ENCODE measurements at regions not wholly inside any gene's neighbourhood (a gene's known extent, or its start where the extent isn't known, plus 50 kb on each side); places are given as distances from the start of the nearest gene placed in this dataset.

DNA sequence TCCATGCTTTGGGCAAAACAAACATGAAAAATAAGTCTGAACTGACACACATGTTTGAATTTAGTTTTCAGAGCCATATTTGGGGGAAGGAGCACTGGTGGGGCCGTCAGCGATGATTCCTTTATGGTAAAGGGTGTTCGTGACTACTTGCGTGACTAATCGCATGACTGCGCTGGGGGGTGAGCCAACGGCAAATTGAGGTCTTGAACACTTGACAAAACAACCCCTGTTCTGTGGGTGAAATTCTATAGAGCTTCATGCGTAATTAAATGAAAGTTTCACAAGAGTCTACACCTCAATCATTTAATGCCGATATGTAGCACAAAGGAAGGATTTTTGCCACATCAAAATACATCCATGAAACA lies 127.5 kb upstream of the CYP1B1 start:
- Histone ChIP-seq H3K4me1 (ENCODE audit: control insufficient read depth in 1 of 2, insufficient read depth in 2 of 2, low read length in 2 of 2) (peaks cover 0 to 5% of the 10 kb centered on the region in 2 donors), H3K27me3 (ENCODE audit: low read depth, low read length) (no peaks in the 10 kb centered on the region), H3K4me3 (ENCODE audit: low read depth in 1 of 2, low read length in 2 of 2) (no peak overlapping the region), H3K36me3 (ENCODE audit: control insufficient read depth in 1 of 2, insufficient read depth in 2 of 2, low read length in 2 of 2) (no peaks in the 10 kb centered on the region), H3K9me3 (ENCODE audit: control insufficient read depth in 1 of 2, low read length in 2 of 2) (no peaks in the 10 kb centered on the region), H3K27ac (ENCODE audit: low read length) (no peak overlapping the region)

DNA sequence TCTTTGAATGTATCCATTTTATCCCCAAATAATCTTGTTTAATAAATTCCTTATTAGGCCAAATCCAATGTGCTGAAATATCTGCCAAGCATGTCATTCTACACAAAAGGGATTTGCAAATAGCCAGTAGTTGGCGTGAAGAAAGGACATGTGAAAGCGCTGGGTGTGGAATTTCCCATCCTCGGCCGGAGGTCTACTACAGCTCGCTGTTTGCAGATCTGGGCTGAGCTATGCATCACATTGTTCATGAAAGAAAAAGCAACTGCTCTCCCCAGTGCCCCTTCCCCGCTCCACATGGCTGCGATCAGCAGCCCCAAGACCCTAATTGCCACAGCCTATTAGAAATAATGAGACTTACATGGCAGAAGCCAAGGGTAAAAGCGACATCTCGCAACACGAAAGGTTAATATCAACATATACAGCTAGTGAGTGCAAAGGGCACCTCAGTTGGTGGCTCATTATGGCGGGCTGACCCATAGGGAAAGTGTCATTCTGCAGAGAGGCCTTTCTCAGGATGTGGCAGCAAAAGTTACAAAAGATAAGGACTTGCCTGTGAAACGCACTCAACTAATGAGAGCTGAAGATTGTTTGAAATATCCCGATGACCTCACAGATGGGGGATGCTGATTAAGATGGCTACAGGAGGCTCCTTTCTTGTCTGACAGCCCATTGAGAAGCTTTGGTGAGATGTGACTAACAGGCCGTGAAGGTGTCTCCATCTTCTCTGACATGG lies 126.9 kb upstream of the CYP1B1 start:
- Histone ChIP-seq H3K4me1 (ENCODE audit: control insufficient read depth in 1 of 2, insufficient read depth in 2 of 2, low read length in 2 of 2) (peaks cover 0 to 5% of the 10 kb centered on the region in 2 donors), H3K36me3 (ENCODE audit: control insufficient read depth in 1 of 2, insufficient read depth in 2 of 2, low read length in 2 of 2) (no peaks in the 10 kb centered on the region), H3K27me3 (ENCODE audit: low read depth, low read length) (no peaks in the 10 kb centered on the region), H3K27ac (ENCODE audit: low read length) (no peak overlapping the region), H3K4me3 (ENCODE audit: low read depth in 1 of 2, low read length in 2 of 2) (no peak overlapping the region), H3K9me3 (ENCODE audit: control insufficient read depth in 1 of 2, low read length in 2 of 2) (no peaks in the 10 kb centered on the region)

DNA sequence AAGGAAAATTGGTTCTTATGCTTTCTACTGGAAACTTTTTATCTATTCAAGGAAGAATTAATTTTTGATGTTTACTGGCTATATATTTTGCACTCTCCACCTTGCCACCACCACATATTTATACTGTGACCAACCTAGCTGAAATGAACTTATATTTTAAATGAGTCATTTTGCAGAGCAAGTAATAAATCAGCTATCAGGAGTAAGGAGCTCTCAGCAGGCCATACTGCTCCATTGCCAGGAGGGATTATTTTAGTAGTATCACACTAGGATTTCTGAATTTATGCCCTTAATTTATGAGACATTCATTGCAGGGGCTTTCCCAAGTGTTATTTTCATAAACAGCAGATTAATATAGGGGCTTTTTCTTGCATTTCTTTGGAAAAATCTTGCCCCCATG lies 125.8 kb upstream of the CYP1B1 start:
- Histone ChIP-seq H3K36me3 (ENCODE audit: control insufficient read depth in 1 of 2, insufficient read depth in 2 of 2, low read length in 2 of 2) (no peaks in the 10 kb centered on the region), H3K27ac (ENCODE audit: low read length) (no peak overlapping the region)

DNA sequence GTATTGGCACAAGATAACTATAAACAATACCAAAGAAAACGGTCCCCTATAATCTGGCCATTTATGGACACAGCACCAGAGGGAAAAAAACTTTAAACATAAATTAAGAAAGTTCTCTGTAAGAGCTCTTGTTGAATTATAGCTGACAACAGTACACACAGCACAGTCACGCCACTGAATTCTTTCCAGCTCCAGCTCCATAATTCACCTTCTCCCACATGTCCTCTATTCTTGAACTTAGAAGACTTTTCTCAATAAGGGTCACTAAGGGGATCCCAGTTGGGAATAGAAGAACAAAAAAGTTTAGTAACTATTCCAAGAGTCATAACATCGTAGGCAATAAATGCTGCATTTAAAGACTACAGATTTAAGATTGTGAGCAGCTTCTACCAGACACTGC lies 124.6 kb upstream of the CYP1B1 start:
- no peak overlapping the region for H3K27ac ChIP-seq (ENCODE audit: low read length)

More for the DNA sequence above, 125.8 kb upstream of the CYP1B1 start:
- Histone ChIP-seq H3K9me3 (ENCODE audit: control insufficient read depth in 1 of 2, low read length in 2 of 2) (no peaks in the 10 kb centered on the region), H3K4me3 (ENCODE audit: low read depth in 1 of 2, low read length in 2 of 2) (no peak overlapping the region), H3K27me3 (ENCODE audit: low read depth, low read length) (no peaks in the 10 kb centered on the region), H3K4me1 (ENCODE audit: control insufficient read depth in 1 of 2, insufficient read depth in 2 of 2, low read length in 2 of 2) (peaks cover 0 to 5% of the 10 kb centered on the region in 2 donors)

DNA sequence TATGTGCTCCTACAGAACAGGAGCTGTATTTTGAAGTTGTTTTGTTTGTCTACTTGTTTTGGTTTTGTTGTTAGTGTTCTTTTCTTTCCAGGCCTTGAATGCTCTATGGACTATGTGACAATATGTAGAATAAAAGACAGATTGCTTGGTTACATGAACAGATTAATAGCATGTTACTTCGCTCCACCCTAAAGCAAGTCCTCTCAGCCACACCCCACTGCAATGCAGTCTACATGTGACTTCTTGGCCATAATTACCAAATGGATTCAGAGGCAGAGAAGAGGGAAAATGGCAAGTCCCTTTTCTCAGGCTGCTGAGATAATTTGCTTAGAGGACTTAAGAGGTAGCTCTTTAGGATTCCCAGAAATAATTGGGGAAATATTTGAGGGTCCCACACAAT lies 123.2 kb upstream of the CYP1B1 start:
- no peak overlapping the region for H3K27ac ChIP-seq (ENCODE audit: low read length)

More for the DNA sequence above, 124.6 kb upstream of the CYP1B1 start:
- no peaks in the 10 kb centered on the region for H3K27me3 ChIP-seq (ENCODE audit: low read depth, low read length)
- peaks cover 0 to 5% of the 10 kb centered on the region in 2 donors for H3K4me1 ChIP-seq (ENCODE audit: control insufficient read depth in 1 of 2, insufficient read depth in 2 of 2, low read length in 2 of 2)
- H3K4me3 ChIP-seq (ENCODE audit: low read depth in 1 of 2, low read length in 2 of 2), result no peak overlapping the region
- H3K9me3 ChIP-seq (ENCODE audit: control insufficient read depth in 1 of 2, low read length in 2 of 2), result no peaks in the 10 kb centered on the region
- H3K36me3 ChIP-seq (ENCODE audit: control insufficient read depth in 1 of 2, insufficient read depth in 2 of 2, low read length in 2 of 2), result no peaks in the 10 kb centered on the region

DNA sequence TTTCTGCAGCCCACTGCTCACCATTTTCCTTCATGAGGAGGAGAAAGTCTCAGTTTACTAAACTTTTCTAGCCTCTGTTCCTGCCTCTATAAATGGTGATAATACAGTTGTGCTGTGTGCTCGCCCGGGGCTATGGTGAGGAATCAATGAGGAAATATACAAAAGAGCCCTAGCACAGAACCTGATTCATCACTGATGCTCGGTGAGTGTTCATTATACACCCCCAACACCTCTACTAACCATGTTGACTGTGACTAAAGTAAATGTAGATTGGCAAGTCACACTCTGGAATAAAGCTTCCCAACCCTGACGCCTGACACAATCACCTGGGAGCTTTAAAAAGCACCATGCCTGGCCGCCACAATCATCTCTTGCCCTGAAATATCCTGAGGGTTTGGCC lies 118.8 kb upstream of the CYP1B1 start:
- Histone ChIP-seq H3K4me3 (ENCODE audit: low read depth in 1 of 2, low read length in 2 of 2) (no peak overlapping the region), H3K36me3 (ENCODE audit: control insufficient read depth in 1 of 2, insufficient read depth in 2 of 2, low read length in 2 of 2) (no peaks in the 10 kb centered on the region), H3K4me1 (ENCODE audit: control insufficient read depth in 1 of 2, insufficient read depth in 2 of 2, low read length in 2 of 2) (no peaks in the 10 kb centered on the region), H3K27ac (ENCODE audit: low read length) (no peak overlapping the region), H3K27me3 (ENCODE audit: low read depth, low read length) (no peaks in the 10 kb centered on the region), H3K9me3 (ENCODE audit: control insufficient read depth in 1 of 2, low read length in 2 of 2) (no peaks in the 10 kb centered on the region)

More for the DNA sequence above, 123.2 kb upstream of the CYP1B1 start:
- H3K9me3 ChIP-seq (ENCODE audit: control insufficient read depth in 1 of 2, low read length in 2 of 2), result no peaks in the 10 kb centered on the region
- H3K4me3 ChIP-seq (ENCODE audit: low read depth in 1 of 2, low read length in 2 of 2), result no peak overlapping the region
- H3K36me3 ChIP-seq (ENCODE audit: control insufficient read depth in 1 of 2, insufficient read depth in 2 of 2, low read length in 2 of 2), result no peaks in the 10 kb centered on the region
- peaks cover 0 to 5% of the 10 kb centered on the region in 2 donors for H3K4me1 ChIP-seq (ENCODE audit: control insufficient read depth in 1 of 2, insufficient read depth in 2 of 2, low read length in 2 of 2)
- no peaks in the 10 kb centered on the region for H3K27me3 ChIP-seq (ENCODE audit: low read depth, low read length)

DNA sequence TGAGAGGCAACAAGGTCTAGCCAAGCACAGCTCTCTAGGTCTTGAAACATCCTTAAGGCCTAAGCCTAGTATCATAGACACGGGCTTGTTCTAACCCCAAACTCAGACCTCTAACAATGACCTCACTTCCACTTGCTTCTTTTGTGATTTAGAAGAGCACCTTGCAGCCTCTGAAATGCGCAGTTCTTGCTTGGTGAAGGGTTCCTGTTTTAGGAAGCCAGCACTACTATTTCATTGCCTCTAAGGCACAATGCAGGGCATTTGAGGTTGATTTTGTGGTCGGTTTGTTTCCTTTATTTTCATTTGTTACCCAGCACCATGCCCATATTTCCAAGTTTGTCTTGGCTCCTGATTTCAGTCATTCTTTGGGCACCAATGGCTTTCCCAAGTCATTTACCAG lies 117.0 kb upstream of the CYP1B1 start:
- Histone ChIP-seq H3K27ac (ENCODE audit: low read length) (no peak overlapping the region), H3K4me3 (ENCODE audit: low read depth in 1 of 2, low read length in 2 of 2) (no peak overlapping the region), H3K27me3 (ENCODE audit: low read depth, low read length) (no peaks in the 10 kb centered on the region), H3K4me1 (ENCODE audit: control insufficient read depth in 1 of 2, insufficient read depth in 2 of 2, low read length in 2 of 2) (peaks cover 0 to 7% of the 10 kb centered on the region in 2 donors), H3K9me3 (ENCODE audit: control insufficient read depth in 1 of 2, low read length in 2 of 2) (no peaks in the 10 kb centered on the region), H3K36me3 (ENCODE audit: control insufficient read depth in 1 of 2, insufficient read depth in 2 of 2, low read length in 2 of 2) (no peaks in the 10 kb centered on the region)

DNA sequence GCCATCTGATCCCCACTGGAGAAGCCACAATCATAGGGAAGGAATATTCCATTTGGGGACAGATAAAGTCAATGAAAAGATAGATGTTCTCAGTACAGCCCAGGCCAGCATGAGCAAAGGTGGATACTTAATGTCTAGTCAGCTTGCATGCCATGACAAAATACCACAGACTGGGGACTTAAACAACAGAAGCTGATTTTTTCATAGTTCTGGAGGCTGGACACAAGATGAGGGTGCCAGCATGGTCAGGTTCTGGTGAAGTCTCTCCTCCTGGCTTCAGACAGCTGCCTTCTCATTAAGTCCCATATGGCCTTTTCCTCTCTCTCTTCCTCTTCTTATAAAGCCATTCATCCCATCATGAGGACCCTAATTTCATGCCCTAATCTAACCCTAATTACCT lies 116.1 kb upstream of the CYP1B1 start:
- H3K9me3 ChIP-seq (ENCODE audit: control insufficient read depth in 1 of 2, low read length in 2 of 2), result no peaks in the 10 kb centered on the region
- peaks cover 3 to 7% of the 10 kb centered on the region in 2 donors for H3K4me1 ChIP-seq (ENCODE audit: control insufficient read depth in 1 of 2, insufficient read depth in 2 of 2, low read length in 2 of 2)
- no peaks in the 10 kb centered on the region for H3K27me3 ChIP-seq (ENCODE audit: low read depth, low read length)
- H3K4me3 ChIP-seq (ENCODE audit: low read depth in 1 of 2, low read length in 2 of 2), result no peak overlapping the region
- no peak overlapping the region for H3K27ac ChIP-seq (ENCODE audit: low read length)
- no peaks in the 10 kb centered on the region for H3K36me3 ChIP-seq (ENCODE audit: control insufficient read depth in 1 of 2, insufficient read depth in 2 of 2, low read length in 2 of 2)

DNA sequence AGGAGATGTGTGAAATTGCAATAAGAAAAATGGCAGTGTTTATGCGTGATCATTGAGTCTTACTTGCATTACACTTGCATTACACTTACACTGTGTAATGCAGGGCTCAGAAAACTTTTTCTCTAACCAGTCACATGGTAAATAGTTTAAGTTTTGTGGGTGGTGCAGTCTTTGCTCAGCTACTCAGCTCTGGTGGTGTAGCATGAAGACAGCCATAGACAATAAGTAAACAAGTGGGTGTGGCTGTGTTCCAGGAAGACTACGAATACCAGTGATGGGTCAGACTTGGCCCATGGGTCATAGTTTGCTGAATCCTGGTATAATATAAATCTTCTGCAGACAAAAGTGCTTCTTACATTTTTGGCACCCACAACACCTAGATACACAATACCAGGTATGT lies 115.6 kb upstream of the CYP1B1 start:
- peaks cover 3 to 7% of the 10 kb centered on the region in 2 donors for H3K4me1 ChIP-seq (ENCODE audit: control insufficient read depth in 1 of 2, insufficient read depth in 2 of 2, low read length in 2 of 2)
- H3K27ac ChIP-seq (ENCODE audit: low read length), result no peak overlapping the region
- no peak overlapping the region for H3K4me3 ChIP-seq (ENCODE audit: low read depth in 1 of 2, low read length in 2 of 2)
- H3K27me3 ChIP-seq (ENCODE audit: low read depth, low read length), result no peaks in the 10 kb centered on the region
- H3K36me3 ChIP-seq (ENCODE audit: control insufficient read depth in 1 of 2, insufficient read depth in 2 of 2, low read length in 2 of 2), result no peaks in the 10 kb centered on the region
- no peaks in the 10 kb centered on the region for H3K9me3 ChIP-seq (ENCODE audit: control insufficient read depth in 1 of 2, low read length in 2 of 2)

DNA sequence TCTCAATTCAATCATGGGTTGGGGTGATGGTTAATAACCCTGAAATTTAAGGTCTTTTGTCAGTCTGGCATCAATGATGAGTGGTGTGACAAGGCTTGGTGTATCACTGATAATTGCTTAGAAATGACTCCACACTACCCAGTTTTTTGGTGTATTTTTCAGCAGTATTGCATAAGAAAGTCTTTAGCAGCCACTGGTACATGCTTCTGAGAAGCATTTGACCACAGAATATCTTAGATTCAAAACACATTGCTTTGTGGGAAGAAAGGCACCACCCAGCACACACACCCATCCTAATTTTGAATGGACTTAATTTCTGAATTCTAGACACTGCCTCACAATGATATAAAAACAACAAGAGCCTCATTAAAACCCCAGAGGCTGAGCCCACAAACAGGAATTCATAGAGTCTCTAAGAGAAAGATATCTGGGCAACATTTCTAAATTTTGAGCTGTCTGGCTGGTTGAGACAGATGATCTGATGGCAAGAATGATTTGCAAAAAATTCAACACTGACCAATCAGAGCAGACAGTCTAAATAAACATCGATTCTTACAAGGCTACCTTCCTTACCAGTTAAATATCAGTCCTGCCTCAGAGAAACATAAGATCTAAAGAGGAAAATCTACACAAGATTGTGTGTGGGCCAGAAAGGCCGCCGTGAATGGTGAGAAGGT lies 114.7 kb upstream of the CYP1B1 start:
- Histone ChIP-seq H3K27ac (ENCODE audit: low read length) (no peak overlapping the region), H3K27me3 (ENCODE audit: low read depth, low read length) (no peaks in the 10 kb centered on the region), H3K4me1 (ENCODE audit: control insufficient read depth in 1 of 2, insufficient read depth in 2 of 2, low read length in 2 of 2) (peaks cover 3 to 7% of the 10 kb centered on the region in 2 donors), H3K4me3 (ENCODE audit: low read depth in 1 of 2, low read length in 2 of 2) (no peak overlapping the region), H3K9me3 (ENCODE audit: control insufficient read depth in 1 of 2, low read length in 2 of 2) (no peaks in the 10 kb centered on the region), H3K36me3 (ENCODE audit: control insufficient read depth in 1 of 2, insufficient read depth in 2 of 2, low read length in 2 of 2) (no peaks in the 10 kb centered on the region)

DNA sequence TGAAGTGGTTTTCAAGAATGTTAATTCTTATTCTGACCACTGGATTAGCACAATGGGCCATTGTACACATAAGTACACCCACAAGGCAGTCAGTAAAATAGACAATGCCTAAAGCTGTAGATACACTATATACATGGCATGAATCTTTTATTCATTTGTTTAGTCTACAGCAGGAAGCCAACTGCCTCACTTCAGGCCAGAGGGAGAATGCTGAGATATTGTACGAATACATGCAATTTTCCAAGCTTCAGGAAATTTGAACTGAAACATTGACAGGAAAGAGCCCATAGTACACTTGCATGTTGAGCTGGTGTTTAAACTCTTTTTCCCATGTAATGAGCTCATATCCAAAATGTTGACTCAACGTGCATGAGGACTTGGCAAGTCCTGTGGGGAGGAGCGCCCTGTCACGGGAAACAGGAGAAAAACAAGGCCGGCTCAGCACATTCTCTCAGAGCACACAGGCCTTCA lies 111.6 kb upstream of the CYP1B1 start:
- Histone ChIP-seq H3K4me3 (ENCODE audit: low read depth in 1 of 2, low read length in 2 of 2) (no peak overlapping the region), H3K4me1 (ENCODE audit: control insufficient read depth in 1 of 2, insufficient read depth in 2 of 2, low read length in 2 of 2) (peaks cover 3 to 7% of the 10 kb centered on the region in 2 donors), H3K27me3 (ENCODE audit: low read depth, low read length) (no peaks in the 10 kb centered on the region), H3K36me3 (ENCODE audit: control insufficient read depth in 1 of 2, insufficient read depth in 2 of 2, low read length in 2 of 2) (no peaks in the 10 kb centered on the region), H3K9me3 (ENCODE audit: control insufficient read depth in 1 of 2, low read length in 2 of 2) (no peaks in the 10 kb centered on the region), H3K27ac (ENCODE audit: low read length) (peak overlapping the region; percentile 78)

Data from muscle layer of duodenum (tissue), 2 donors.